GM18511 (cell line): ENCODE measurements at regions not wholly inside any gene's neighbourhood (a gene's known extent, or its start where the extent isn't known, plus 50 kb on each side); places are given as distances from the start of the nearest gene placed in this dataset.
"Not testable (repeated sequence)": the region's sequence is repeated elsewhere in the genome, so short reads cannot be mapped to it uniquely, and the experiment has no call there.

Experiments
- ATAC-seq: cut with Tn5 transposase; IDR thresholded peaks from one replicate; pipeline ENCODE4 v1.9.1; 2021; ENCODE audit warnings: mild to moderate bottlenecking, moderate library complexity; ENCODE audit not compliant: unreplicated experiment

DNA sequence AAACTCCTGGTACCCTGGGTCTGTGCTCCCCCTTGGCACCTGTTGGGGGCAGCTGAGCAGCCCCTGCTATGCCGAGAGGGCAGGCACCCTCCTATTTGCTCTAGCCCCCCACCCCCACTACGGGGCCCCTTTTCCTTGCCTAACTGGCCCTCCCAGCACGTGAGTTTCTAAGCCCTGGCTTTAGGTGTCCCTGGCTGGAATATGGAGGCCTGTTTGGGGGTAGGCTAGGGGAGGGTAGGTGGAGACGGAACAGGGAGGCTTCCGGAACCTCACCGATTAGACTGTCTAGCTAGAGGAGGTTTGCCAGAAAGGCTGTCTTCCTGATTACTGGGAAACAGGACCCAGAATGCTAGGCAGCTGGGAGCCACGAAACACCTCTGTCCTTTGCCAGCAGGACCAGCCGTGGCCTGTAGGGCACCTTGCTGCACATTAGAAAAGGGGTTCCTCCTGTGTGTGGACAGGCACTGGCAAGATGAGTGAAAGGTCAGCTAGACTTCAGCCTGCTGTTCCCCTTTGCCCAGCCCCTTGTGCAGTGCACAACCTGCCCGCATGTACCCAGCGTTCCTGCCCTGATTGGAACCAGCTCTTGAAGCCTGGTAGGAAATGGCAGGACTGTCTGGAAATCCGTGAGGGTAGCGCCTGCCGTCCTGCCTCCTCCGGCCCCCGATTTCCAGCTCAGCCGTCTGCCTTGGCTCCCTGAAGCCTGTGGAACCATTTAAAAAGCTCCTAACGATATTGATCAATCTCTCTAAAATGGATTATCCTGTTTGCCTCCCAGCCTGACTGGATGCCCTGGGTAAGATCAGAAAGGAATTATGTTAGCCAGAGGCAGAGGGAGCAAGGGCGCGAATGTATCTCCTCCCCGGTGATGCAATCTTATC is 83.4 kb upstream of the GSE1 start:
- no peak for ATAC-seq

DNA sequence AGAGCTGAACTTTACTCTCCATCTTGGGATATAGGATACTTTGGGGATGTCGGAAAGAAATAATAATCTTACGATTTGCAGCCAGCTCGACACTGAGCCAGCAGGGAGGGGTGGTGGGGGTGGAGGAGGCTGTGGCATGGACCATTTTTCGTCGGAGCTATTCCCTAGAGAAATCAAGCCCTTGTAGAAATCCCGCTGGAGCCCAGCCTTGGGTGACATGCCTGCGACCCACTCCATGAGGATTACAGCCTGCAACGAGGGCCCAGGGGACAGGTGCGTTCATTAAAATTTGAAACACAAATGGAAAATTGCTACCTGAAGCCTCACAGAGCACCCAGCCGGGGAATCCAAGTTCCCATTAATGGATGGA is 82.8 kb upstream of the GSE1 start:
- ATAC-seq = no peak

- no peak for ATAC-seq
Observed at GRCh38 chr16:85531516-85531915, 81.6 kb upstream of the GSE1 start.

DNA sequence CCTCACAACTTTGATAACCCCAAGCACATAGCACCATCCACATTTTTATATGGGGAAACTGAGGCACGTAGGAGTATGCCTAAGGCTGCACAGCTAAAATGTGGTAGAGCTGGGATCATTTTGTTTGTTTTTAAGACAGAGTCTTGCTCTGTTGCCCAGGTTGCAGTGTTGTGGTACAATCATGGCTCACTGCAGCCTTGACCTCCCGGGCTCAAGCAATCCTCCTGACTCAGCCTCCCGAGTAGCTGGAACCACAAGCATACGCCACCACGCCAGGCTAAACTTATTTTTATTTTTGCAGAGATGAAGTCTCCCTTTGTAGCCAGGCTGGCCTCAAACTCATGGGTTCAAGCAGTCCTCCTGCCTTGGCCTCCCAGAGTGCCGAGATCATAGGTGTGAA is 81.0 kb upstream of the GSE1 start:
- no peak for ATAC-seq

DNA sequence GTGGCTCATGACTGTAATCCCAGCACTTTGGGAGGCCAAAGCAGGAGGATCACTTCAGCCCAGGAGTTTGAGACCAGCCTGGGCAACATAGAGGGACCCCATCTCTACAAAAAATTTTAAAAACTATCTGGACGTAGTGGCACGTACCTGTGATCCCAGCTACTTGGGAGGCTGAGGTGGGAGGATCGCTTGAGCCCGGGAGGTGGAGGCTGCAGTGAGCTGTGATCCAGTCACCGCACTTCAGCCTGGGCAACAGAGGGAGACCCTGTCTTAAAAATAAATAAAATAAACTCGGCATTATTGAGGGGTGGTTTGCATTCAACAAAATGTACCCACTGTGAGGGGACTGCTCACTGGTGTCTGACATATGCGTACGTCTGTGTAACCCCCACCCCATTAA is 79.5 kb upstream of the GSE1 start:
- not testable (repeated sequence) for ATAC-seq

GRCh38 chr16:85534536-85535351 is 78.4 kb upstream of the GSE1 start:
- ATAC-seq = no peak

DNA sequence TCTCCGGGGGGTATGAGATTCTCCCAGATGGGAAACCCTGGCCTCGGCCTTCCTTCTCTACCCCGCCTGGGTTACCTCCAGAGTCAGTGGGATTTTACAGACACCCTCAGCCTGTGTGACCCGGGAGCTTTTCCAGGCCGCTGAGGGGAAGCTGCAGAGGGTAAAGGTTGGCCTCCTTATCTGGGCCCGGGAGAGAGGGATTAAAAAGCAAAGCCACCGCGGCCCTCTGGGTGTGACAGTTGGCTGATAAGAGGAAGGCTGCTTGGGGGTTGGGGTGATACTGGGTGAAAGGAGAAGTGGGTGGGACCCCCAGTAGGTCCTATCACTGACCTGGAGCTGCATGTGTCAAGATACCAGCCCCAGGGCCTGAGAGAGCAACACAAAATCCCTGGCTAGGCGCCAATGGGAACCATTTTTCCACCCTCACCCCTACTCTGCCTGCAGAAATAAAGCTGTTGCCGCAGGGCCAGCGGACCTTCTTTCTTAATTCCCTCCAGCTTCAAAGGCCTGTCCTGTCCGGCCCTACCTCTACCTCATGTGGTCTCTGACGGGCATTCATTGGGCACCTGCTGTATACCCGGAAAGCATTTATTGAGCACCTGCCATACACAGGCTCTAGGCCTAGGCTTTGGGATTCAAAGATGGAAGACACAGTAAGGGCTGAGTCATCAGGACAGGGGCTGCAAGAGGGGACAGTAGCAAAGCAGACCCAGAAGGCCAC is 77.6 kb upstream of the GSE1 start:
- ATAC-seq = no peak

DNA sequence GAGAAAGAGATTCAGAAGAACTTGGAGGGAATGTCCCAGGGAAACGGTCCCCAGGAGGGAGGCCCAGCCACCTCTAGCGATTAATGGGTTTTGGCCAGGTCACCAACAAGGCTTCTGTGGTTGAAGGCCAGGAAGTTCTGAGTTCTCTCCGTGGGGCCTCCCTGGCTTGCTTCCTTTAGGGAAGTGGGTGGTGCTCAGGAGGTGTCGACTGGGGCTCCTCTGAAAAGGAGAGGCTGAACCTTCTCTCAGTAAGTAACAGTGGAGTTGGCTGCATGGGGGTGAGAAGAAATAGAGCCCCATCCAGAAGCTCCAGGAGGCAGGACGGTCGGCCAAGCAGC is 77.1 kb upstream of the GSE1 start:
- no peak for ATAC-seq

- ATAC-seq = no peak
Observed at GRCh38 chr16:85536411-85537330, 76.5 kb upstream of the GSE1 start.

- no peak for ATAC-seq
Observed at GRCh38 chr16:85537331-85537788, 75.8 kb upstream of the GSE1 start.

- no peak for ATAC-seq
Observed at GRCh38 chr16:85537795-85538401, 75.2 kb upstream of the GSE1 start.

GRCh38 chr16:85539084-85539483 is 74.0 kb upstream of the GSE1 start:
- no peak for ATAC-seq

DNA sequence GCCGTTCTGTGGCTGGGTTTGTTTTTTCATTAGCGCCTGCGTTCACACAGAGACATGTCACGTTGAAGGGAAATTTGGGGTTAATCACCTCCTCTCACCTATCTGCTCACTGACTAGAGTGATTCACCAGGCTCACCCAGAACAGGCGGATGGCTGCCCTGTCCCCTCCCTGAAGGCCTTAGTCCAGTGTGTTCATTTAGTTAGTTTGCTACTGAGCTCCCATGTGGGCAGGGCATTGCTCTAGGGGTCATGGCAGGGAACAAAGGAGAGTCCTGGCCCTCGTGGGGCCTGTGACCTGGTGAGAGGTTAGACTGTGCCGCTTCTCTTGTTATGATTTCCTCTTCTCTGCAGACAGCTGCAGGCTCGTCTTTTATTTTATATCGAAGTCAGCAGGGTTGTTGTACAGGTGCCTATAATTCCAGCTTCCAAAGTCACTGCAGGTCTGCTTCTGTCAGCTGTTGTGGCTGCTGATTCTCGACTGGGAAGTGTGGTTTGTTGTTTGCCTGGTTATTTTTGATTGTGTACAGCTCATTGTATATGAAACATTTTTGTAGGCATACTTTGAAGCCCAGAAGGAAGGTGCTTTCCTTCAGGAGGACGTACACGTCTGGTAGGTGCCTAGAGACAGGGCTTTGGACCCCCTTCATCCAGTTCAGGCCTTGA is 73.4 kb upstream of the GSE1 start:
- ATAC-seq = no peak

DNA sequence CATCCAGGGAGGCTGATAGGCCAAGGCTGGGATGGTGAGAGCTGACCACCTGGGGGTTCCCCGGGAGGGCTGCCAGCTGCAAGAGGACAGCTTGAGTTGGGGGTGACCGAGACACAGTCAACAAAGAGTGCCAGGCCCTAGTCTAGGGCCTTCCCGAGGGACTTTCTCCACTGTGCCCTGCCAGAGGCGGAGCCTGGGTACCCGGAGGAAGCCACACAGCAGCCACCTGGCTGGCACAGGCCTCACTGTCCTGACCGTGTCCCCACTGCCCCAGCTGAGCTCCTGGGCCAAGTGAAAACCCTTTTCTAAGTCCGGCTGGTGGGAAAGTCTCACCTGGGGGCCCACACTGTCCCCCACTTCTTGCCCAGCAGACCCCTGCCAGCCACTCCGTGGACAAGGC is 71.9 kb upstream of the GSE1 start:
- no peak for ATAC-seq

DNA sequence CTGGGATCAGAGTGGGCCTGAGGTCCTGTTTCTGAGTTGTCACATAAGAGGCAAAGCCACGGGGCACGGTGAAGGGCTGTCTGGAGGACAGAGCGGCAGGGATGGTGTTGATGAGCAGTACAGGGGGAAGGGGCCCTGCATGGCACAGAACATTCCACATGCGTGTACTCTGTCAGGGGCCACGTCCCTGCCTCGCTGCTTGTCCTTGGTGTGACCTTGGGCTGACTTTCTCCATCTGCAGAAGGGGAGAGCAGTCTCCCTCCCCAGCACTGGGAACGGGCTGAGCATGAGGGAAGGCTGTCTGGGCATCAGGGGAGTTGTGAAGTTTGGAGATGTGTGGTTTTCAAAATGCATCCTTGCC is 71.5 kb upstream of the GSE1 start:
- ATAC-seq = no peak

DNA sequence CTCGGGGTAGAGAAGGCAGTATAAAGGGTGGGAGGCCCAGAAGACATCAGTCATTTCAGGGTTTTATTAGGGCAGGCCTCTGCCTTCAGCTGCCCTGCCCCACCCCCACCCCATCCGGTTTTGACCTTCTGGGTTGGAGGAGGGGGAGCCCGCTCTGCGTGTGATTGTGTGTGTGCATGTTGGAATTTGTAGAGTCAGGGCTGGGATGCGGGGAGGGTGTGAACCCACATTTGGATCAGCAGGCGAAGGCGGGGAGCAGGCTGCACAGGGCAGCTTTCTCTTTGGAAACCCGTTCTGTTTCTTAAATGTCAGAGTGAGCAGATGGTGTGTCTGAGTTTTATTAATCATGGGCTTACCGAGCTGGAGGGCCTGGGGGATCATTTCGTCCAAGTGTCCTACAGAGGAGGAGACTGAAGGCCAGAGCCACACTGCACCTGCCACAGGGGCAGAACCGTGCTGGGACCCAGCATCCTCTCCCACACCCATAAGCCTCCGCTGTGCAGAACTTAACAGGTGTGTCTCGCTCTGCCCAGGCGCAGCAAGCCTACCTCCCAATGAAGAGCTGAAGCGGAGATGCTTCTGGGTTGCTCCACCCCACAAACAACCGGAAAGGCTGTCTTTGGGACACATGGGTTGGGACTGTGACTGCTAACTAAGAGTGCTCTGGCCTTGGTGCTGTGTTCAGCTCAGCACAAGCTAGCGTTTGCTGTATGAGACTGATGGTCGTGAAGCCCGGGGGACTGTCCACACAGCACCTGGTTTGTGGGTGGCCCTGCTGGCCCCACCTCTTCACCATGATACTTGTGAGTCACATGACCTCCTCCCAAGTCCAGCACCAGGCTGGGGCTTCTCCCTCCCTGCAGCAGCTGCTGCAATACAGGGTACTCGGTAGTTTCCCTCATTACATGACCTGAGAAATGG is 70.9 kb upstream of the GSE1 start:
- no peak for ATAC-seq

GRCh38 chr16:85543536-85543935 is 69.6 kb upstream of the GSE1 start:
- ATAC-seq = no peak

DNA sequence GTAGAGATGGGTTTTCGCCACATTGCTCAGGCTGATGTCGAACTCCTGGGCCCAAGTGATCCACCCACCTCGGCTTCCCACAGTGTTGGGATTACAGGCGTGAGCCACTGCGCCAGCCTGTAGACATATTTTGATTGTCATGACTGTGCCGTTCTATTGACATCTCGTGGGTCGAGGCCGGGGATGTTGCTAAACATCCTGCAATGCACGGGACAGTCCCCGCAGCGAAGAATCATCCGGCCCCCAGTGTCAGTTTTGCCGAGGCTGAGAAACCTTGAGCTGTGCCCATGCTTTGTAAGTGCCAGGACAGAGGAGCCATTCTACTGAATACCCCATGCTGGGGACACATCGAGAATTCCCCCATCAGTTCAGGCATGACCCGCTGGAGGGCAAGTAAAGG is 69.1 kb upstream of the GSE1 start:
- no peak for ATAC-seq

- no peak for ATAC-seq
Observed at GRCh38 chr16:85544668-85545067, 68.5 kb upstream of the GSE1 start.
